Testis (tissue), 2 donors: ENCODE measurements at regions not wholly inside any gene's neighbourhood (a gene's known extent, or its start where the extent isn't known, plus 50 kb on each side); places are given as distances from the start of the nearest gene placed in this dataset.

ENCODE experiments used
- DNase-seq: peaks from one replicate; pipeline ENCODE4 v3.0.0-alpha.2; 2019
- H3K27ac ChIP-seq, 2 donors: fragments of 200-600 bp; sonication (generic); one replicate each; pipeline ENCODE4 v1.5.1; 2019
- H3K27me3 ChIP-seq: fragments of 200-600 bp; sonication (generic); one replicate; pipeline ENCODE4 v1.5.1; 2019
- H3K36me3 ChIP-seq: fragments of 200-600 bp; sonication (generic); one replicate; pipeline ENCODE4 v1.5.1; 2017; ENCODE audit warnings: low read depth; ENCODE audit errors: missing control alignments
- H3K4me1 ChIP-seq: fragments of 200-600 bp; sonication (generic); one replicate; pipeline ENCODE4 v1.5.1; 2019
- H3K4me3 ChIP-seq, 2 donors: fragments of 200-600 bp; sonication (generic); one replicate each; pipeline ENCODE4 v1.5.1; 2017 to 2019
- H3K9me3 ChIP-seq: fragments of 200-600 bp; sonication (generic); one replicate; pipeline ENCODE4 v1.5.1; 2017
- POLR2A ChIP-seq: fragments of 450-650 bp; IDR thresholded peaks from one replicate; pipeline ENCODE4 v1.6.1; 2017; ENCODE audit warnings: antibody characterized with exemption, mild to moderate bottlenecking, moderate library complexity
- WGBS, 2 donors: methylation state at CpG; one replicate each; pipeline ENCODE4 v1.1.5; 2018; 5-methylcytosine and 5-hydroxymethylcytosine counted together
- intact Hi-C: fragments of 100-400 bp; cut with DNase I; formaldehyde crosslinking; loops from one replicate; pipeline ENCODE4 v1.15.1; 2023; ENCODE audit warnings: low total_unique reads
- TF ChIP-seq, protein P1 (sequence below), 3 experiments: fragments of 450-650 bp in 2 of 3; fragments of 200-600 bp in 1 of 3; sonication (generic) in 1 of 3; IDR thresholded peaks; one replicate each; pipeline ENCODE4 v1.5.1; 2016 to 2019; ENCODE audit warnings: antibody characterized with exemption in 3 of 3, mild to moderate bottlenecking in 2 of 3, moderate library complexity in 1 of 3

DNA sequence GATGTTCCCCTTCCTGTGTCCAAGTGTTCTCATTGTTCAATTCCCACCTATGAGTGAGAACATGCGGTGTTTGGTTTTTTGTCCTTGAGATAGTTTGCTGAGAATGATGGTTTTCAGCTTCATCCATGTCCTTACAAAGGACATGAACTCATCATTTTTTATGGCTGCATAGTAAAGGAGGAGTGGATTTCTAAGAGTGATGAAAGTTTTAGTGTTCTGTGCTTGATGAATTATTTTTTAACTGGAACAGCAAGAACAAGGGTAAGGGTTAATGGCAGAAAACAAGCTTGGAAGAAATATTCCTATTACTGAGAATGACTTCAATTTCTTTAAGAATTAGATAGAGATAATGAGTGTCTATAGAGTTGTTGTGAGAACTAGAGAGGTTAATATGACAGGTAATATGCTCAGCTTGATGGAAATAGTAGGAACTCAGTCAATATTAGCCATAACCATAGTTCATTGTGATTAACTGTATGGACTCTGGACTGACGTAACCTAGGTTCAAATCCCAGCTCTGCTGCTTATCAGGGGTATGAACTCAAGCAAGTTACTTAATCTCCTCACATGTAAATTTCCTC, 190.0 kb downstream of the RPS12 start:
- DNase-seq: no peak
- intact Hi-C loops: no loop called here
- H3K27ac ChIP-seq: no peak overlapping the region
- WGBS, 2 donors: 82 to 87% methylated on average over 2 of the region's 2 CpGs
- H3K36me3 ChIP-seq: no peaks in the 10 kb centered on the region
- H3K4me3 ChIP-seq: no peak overlapping the region
- TF ChIP-seq POLR2A: no peak
- TF ChIP-seq, protein P1, sequence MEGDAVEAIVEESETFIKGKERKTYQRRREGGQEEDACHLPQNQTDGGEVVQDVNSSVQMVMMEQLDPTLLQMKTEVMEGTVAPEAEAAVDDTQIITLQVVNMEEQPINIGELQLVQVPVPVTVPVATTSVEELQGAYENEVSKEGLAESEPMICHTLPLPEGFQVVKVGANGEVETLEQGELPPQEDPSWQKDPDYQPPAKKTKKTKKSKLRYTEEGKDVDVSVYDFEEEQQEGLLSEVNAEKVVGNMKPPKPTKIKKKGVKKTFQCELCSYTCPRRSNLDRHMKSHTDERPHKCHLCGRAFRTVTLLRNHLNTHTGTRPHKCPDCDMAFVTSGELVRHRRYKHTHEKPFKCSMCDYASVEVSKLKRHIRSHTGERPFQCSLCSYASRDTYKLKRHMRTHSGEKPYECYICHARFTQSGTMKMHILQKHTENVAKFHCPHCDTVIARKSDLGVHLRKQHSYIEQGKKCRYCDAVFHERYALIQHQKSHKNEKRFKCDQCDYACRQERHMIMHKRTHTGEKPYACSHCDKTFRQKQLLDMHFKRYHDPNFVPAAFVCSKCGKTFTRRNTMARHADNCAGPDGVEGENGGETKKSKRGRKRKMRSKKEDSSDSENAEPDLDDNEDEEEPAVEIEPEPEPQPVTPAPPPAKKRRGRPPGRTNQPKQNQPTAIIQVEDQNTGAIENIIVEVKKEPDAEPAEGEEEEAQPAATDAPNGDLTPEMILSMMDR (IDR thresholded peaks at IDR 0.05): no peak
- no peaks in the 10 kb centered on the region for H3K27me3 ChIP-seq
- no peaks in the 10 kb centered on the region for H3K4me1 ChIP-seq
- no peaks in the 10 kb centered on the region for H3K9me3 ChIP-seq

- no peaks in the 10 kb centered on the region for H3K36me3 ChIP-seq
- no peaks in the 10 kb centered on the region for H3K9me3 ChIP-seq
- H3K4me3 ChIP-seq: no peak overlapping the region
- H3K27me3 ChIP-seq: no peaks in the 10 kb centered on the region
- no peaks in the 10 kb centered on the region for H3K4me1 ChIP-seq
- DNase-seq: no peak
- no peak overlapping the region for H3K27ac ChIP-seq
- intact Hi-C loops: no loop called here
- WGBS, 2 donors: 79 to 89% methylated on average over 1 of the region's 1 CpG
- TF ChIP-seq, protein P1 (IDR thresholded peaks at IDR 0.05): no peak
- TF ChIP-seq POLR2A: no peak
These were observed 198.4 kb downstream of the RPS12 start for GRCh38 chr6:133012774-133013173.

DNA sequence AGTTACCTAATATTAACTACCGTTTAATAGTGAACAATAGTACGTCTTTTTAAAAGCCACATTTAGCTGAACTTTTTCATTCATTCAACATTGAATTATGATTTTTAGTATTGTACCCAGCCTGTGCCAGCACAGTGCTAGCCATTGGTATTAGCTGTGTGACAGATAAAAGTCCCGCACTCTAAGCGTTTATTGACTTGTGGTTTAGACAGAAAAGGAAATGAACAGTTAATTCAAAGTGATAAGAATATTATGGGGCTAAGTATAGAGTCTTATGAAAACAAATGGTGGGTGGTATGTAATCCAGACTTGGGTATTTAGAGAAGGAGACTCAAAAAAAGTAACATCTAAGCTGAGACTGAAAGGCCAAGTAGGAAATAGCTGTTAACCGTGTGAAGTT, 202.3 kb downstream of the RPS12 start:
- Histone ChIP-seq H3K9me3 (no peaks in the 10 kb centered on the region), H3K4me3 (no peak overlapping the region), H3K27ac (no peak overlapping the region), H3K36me3 (no peaks in the 10 kb centered on the region), H3K4me1 (no peaks in the 10 kb centered on the region), H3K27me3 (no peaks in the 10 kb centered on the region)
- WGBS, 2 donors: 82 to 85% methylated on average over 5 of the region's 5 CpGs
- intact Hi-C loops: no loop called here
- TF ChIP-seq POLR2A: no peak
- TF ChIP-seq, protein P1 (IDR thresholded peaks at IDR 0.05): no peak
- DNase-seq: no peak

DNA sequence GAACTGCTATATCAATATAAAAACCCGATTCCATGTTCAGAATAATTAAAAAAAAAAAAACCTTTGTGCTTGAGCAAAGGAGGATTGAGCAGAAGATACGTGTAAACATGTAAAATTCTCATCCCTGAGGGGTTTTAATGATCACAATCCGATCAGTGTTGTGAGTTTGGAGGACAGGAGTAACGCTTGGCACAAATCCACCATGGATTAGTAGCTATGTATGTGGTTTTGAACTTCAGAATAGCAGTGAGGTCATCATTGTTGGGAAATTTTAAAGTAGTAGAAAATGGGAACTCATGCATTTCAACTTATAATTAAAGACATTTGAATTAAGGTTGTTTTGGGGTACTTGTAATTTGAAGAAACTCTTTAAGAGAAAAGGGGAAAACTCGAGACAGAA, 203.2 kb downstream of the RPS12 start:
- Histone ChIP-seq H3K4me1 (no peaks in the 10 kb centered on the region), H3K27ac (no peak overlapping the region), H3K4me3 (no peak overlapping the region), H3K9me3 (no peaks in the 10 kb centered on the region), H3K36me3 (no peaks in the 10 kb centered on the region), H3K27me3 (no peaks in the 10 kb centered on the region)
- no peak for DNase-seq
- TF ChIP-seq POLR2A: no peak
- TF ChIP-seq, protein P1 (IDR thresholded peaks at IDR 0.05): no peak
- intact Hi-C loops: no loop called here
- 79 to 81% methylated on average over 5 of the region's 5 CpGs for WGBS, 2 donors

GRCh38 chr6:133026705-133027104, 212.3 kb downstream of the RPS12 start:
- H3K9me3 ChIP-seq: no peaks in the 10 kb centered on the region
- H3K4me3 ChIP-seq: no peak overlapping the region
- DNase-seq: no peak
- H3K27ac ChIP-seq: no peak overlapping the region
- TF ChIP-seq POLR2A: no peak
- TF ChIP-seq, protein P1 (IDR thresholded peaks at IDR 0.05): no peak
- WGBS, 2 donors: 94% methylated on average over 2 of the region's 2 CpGs; no CpG with 5 or more reads in 1 of the 2 donors
- no peaks in the 10 kb centered on the region for H3K27me3 ChIP-seq
- no peaks in the 10 kb centered on the region for H3K36me3 ChIP-seq
- no peaks in the 10 kb centered on the region for H3K4me1 ChIP-seq
- intact Hi-C loops: no loop called here
